Neural cell (in vitro differentiated cells): ENCODE measurements at regions not wholly inside any gene's neighbourhood (a gene's known extent, or its start where the extent isn't known, plus 50 kb on each side); places are given as distances from the start of the nearest gene placed in this dataset.

Experiments used
- H2AFZ ChIP-seq: fragments of 200-600, 300-800 bp; sonication (generic), shearing (Covaris generic); 2 replicates; pipeline ENCODE4 v1.6.0; 2014; ENCODE audit warnings: low read depth, mild to moderate bottlenecking, antibody characterized with exemption, low read length, moderate library complexity
- H3F3A ChIP-seq: fragments of 200-600 bp; shearing (Covaris generic); 2 replicates; pipeline ENCODE4 v1.6.1; 2016; ENCODE audit warnings: mild to moderate bottlenecking, moderate library complexity, mixed read lengths, antibody characterized with exemption, low read length; ENCODE audit not compliant: insufficient read depth, poor library complexity, severe bottlenecking
- H3K27ac ChIP-seq: fragments of 200-600, 300-800 bp; sonication (generic), shearing (Covaris generic); 2 replicates; pipeline ENCODE4 v1.5.1; 2014; ENCODE audit warnings: mild to moderate bottlenecking, low read length, moderate library complexity
- H3K27me3 ChIP-seq: fragments of 300-800, 200-600 bp; sonication (generic), shearing (Covaris generic); 2 replicates; pipeline ENCODE4 v1.6.0; 2014; ENCODE audit warnings: mild to moderate bottlenecking, low read depth, low read length, moderate library complexity; ENCODE audit not compliant: insufficient read depth
- H3K36me3 ChIP-seq: fragments of 300-800, 200-600 bp; sonication (generic), shearing (Covaris generic); 2 replicates; pipeline ENCODE4 v1.5.1; 2014; ENCODE audit warnings: mild to moderate bottlenecking, antibody characterized with exemption, low read length, moderate library complexity; ENCODE audit not compliant: insufficient read depth
- H3K4me2 ChIP-seq: fragments of 300-800, 200-600 bp; sonication (generic), shearing (Covaris generic); 2 replicates; pipeline ENCODE4 v1.6.0; 2014; ENCODE audit warnings: mild to moderate bottlenecking, low read length
- H3K4me3 ChIP-seq: fragments of 300-800, 200-600 bp; sonication (generic), shearing (Covaris generic); 2 replicates; pipeline ENCODE4 v1.5.1; 2014; ENCODE audit warnings: mild to moderate bottlenecking, low read length, moderate library complexity
- H3K79me2 ChIP-seq: fragments of 200-600 bp; shearing (Covaris generic); replicated peaks from 2 replicates; pipeline ENCODE4 v1.6.0; 2014; ENCODE audit warnings: mild to moderate bottlenecking, low read length, moderate library complexity; ENCODE audit not compliant: insufficient read depth
- H3K9ac ChIP-seq: fragments of 300-800, 200-600 bp; sonication (generic), shearing (Covaris generic); 2 replicates; pipeline ENCODE4 v1.6.1; 2016; ENCODE audit warnings: mild to moderate bottlenecking, low read length, mixed read lengths
- H3K9me2 ChIP-seq: fragments of 200-600 bp; shearing (Covaris generic); 2 replicates; pipeline ENCODE4 v1.6.1; 2016; ENCODE audit warnings: mild to moderate bottlenecking, low read length, mixed read lengths; ENCODE audit not compliant: insufficient read depth
- H3K9me3 ChIP-seq: fragments of 200-600, 300-800 bp; sonication (generic), shearing (Covaris generic); 2 replicates; pipeline ENCODE4 v1.6.1; 2016; ENCODE audit warnings: mild to moderate bottlenecking, mixed run types, low read length, moderate library complexity, mixed read lengths
- H4K20me1 ChIP-seq: fragments of 200-600 bp; shearing (Covaris generic); 2 replicates; pipeline ENCODE4 v1.6.1; 2016; ENCODE audit warnings: mild to moderate bottlenecking, mixed run types; ENCODE audit not compliant: insufficient read depth
- CTCF ChIP-seq: fragments of 450-650 bp; IDR thresholded peaks from 2 replicates; pipeline ENCODE4 v1.5.1; 2014; ENCODE audit warnings: antibody characterized with exemption, mild to moderate bottlenecking, moderate library complexity; ENCODE audit not compliant: poor library complexity, severe bottlenecking
- EP300 ChIP-seq: fragments of 450-650 bp; conservative IDR thresholded peaks from 2 replicates; pipeline ENCODE4 v1.6.1; 2014; ENCODE audit warnings: antibody characterized with exemption, mild to moderate bottlenecking, moderate library complexity; ENCODE audit not compliant: poor library complexity, severe bottlenecking
- EZH2 ChIP-seq: fragments of 200-600, 300-800 bp; shearing (Covaris generic), sonication (generic); IDR thresholded peaks from 2 replicates; pipeline ENCODE4 v1.6.1; 2014; ENCODE audit warnings: antibody characterized with exemption, low read length, borderline replicate concordance, mild to moderate bottlenecking; ENCODE audit not compliant: insufficient read depth, poor library complexity, severe bottlenecking
- MXI1 ChIP-seq: fragments of 450-650 bp; conservative IDR thresholded peaks from 2 replicates; pipeline ENCODE4 v1.6.1; 2014; ENCODE audit warnings: antibody characterized with exemption, mild to moderate bottlenecking; ENCODE audit not compliant: poor library complexity, severe bottlenecking
- POLR2AphosphoS5 ChIP-seq: IDR thresholded peaks from 2 replicates; pipeline ENCODE4 v1.6.1; 2012
- RAD21 ChIP-seq: fragments of 450-650 bp; conservative IDR thresholded peaks from 2 replicates; pipeline ENCODE4 v1.6.1; 2014; ENCODE audit warnings: antibody characterized with exemption, mild to moderate bottlenecking, moderate library complexity
- REST ChIP-seq: IDR thresholded peaks from 2 replicates; pipeline ENCODE4 v1.6.1; 2012; ENCODE audit warnings: borderline replicate concordance
- SMC3 ChIP-seq: fragments of 450-650 bp; conservative IDR thresholded peaks from 2 replicates; pipeline ENCODE4 v1.6.1; 2014; ENCODE audit warnings: antibody characterized with exemption, mild to moderate bottlenecking, moderate library complexity; ENCODE audit not compliant: poor library complexity
- TAF1 ChIP-seq: IDR thresholded peaks from 2 replicates; pipeline ENCODE4 v1.6.1; 2012; ENCODE audit warnings: low read depth

GRCh38 chr11:79932612-79933011 lies 491.8 kb upstream of the TENM4 start:
- H3K9me3 ChIP-seq: no peaks in the 10 kb centered on the region
- TF ChIP-seq MXI1: no peak
- TF ChIP-seq CTCF: no peak
- no peak for TF ChIP-seq POLR2AphosphoS5
- TF ChIP-seq REST: no peak
- no peak for TF ChIP-seq EZH2
- TF ChIP-seq SMC3: no peak
- no peak overlapping the region for H3K9ac ChIP-seq
- H3F3A ChIP-seq: no peaks in the 10 kb centered on the region
- H3K4me3 ChIP-seq: no peak overlapping the region
- H3K36me3 ChIP-seq: no peaks in the 10 kb centered on the region
- H3K27ac ChIP-seq: no peak overlapping the region
- H4K20me1 ChIP-seq: no peaks in the 10 kb centered on the region
- no peaks in the 10 kb centered on the region for H3K27me3 ChIP-seq
- H3K79me2 ChIP-seq: no peaks in the 10 kb centered on the region
- H2AFZ ChIP-seq: no peak overlapping the region
- H3K4me2 ChIP-seq: no peak overlapping the region
- H3K9me2 ChIP-seq: no peaks in the 10 kb centered on the region

DNA sequence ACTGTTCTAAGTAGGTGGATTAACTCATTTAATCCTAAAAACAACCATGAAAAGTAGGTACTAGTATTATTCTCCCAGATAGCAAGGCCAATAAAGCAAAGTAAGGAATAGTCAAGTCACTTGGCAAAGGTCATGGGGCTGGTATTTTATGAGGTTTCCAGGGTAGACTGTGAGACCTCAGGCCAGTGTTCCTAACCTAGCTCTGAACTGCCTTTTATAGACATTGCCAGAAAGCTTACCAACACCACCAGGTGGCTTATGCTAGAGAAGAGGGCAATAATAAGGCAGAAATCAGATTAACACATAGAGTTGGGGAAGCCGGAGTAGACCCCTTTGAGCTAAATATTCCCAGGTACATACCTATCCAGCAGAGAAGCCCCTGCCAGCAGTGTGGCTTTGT lies 490.9 kb upstream of the TENM4 start:
- Histone ChIP-seq H3K27me3 (no peaks in the 10 kb centered on the region), H3K79me2 (no peaks in the 10 kb centered on the region), H3K9me3 (no peaks in the 10 kb centered on the region), H3K4me3 (no peak overlapping the region), H3K9me2 (no peaks in the 10 kb centered on the region), H3K4me2 (no peak overlapping the region), H2AFZ (no peak overlapping the region), H3F3A (no peaks in the 10 kb centered on the region), H3K9ac (no peak overlapping the region), H4K20me1 (no peaks in the 10 kb centered on the region), H3K27ac (no peak overlapping the region), H3K36me3 (no peaks in the 10 kb centered on the region)
- no peak for TF ChIP-seq CTCF
- TF ChIP-seq EZH2: no peak
- TF ChIP-seq EP300: no peak
- no peak for TF ChIP-seq RAD21
- no peak for TF ChIP-seq TAF1
- no peak for TF ChIP-seq REST
- TF ChIP-seq SMC3: no peak
- no peak for TF ChIP-seq POLR2AphosphoS5
- TF ChIP-seq MXI1: no peak
